ENCODE measurements at regions not wholly inside any gene's neighbourhood (a gene's known extent, or its start where the extent isn't known, plus 50 kb on each side); places are given as distances from the start of the nearest gene placed in this dataset.

- Histone ChIP-seq H3K79me2 (ENCODE audit: control insufficient read depth, insufficient read depth, low read length) (no peaks in the 10 kb centered on the region), H3K4me1 (ENCODE audit: control insufficient read depth, extremely low read depth, insufficient read depth, low read length) (peaks cover 11% of the 10 kb centered on the region), H4K20me1 (replicated peaks; ENCODE audit: control insufficient read depth, extremely low read depth, insufficient read depth, low read length) (no peaks in the 10 kb centered on the region), H3K4me3 (replicated peaks in 1 of 3; ENCODE audit: insufficient read depth in 1 of 3, low read depth in 1 of 3, low read length in 3 of 3) (no peak overlapping the region), H3K9ac (replicated peaks; ENCODE audit: extremely low read depth, insufficient read depth, low read length) (no peak overlapping the region), H3K27me3 (ENCODE audit: control insufficient read depth in 2 of 2, insufficient read depth in 2 of 2, low read length in 2 of 2) (no peaks in the 10 kb centered on the region), H2AFZ (ENCODE audit: low read depth, low read length) (no peak overlapping the region), H3K9me1 (replicated peaks; ENCODE audit: control insufficient read depth, extremely low read depth, insufficient read depth, low read length) (no peaks in the 10 kb centered on the region), H3K27ac (ENCODE audit: insufficient read depth, low read depth, low read length) (no peak overlapping the region), H3K36me3 (ENCODE audit: control insufficient read depth in 2 of 2, extremely low read depth in 1 of 2, insufficient read depth in 2 of 2, low read length in 2 of 2) (no peaks in the 10 kb centered on the region), H3K4me2 (ENCODE audit: insufficient read depth, low read length) (no peak overlapping the region), H3K9me3 (replicated peaks; ENCODE audit: control insufficient read depth, insufficient read depth, low read length) (no peaks in the 10 kb centered on the region)
- no TSS peak for BruUV-seq (replicated peaks)
- no peak for FAIRE-seq
- no peak for DNase-seq (ENCODE audit: low read depth, low spot score)
- ChIA-PET CTCF (no interaction called here), POLR2A (no interaction called here)
- intact Hi-C loops (cut with micrococcal nuclease) = no loop called here
- dilution Hi-C loops (cut with MboI; ENCODE audit: extremely low pct_ligation_motif_present, low sequenced_read_pairs) = no loop called here
- TF ChIP-seq POLR2AphosphoS5 (IDR thresholded peaks at IDR 0.05; ENCODE audit: insufficient read depth, low read depth, low read length) = no peak
Measured at GRCh38 chr4:96708766-96709165, 868.9 kb downstream of the PDHA2 start.

- no peak for FAIRE-seq
Measured at GRCh38 chr4:96713271-96713850, 873.5 kb downstream of the PDHA2 start.

More at GRCh38 chr4:96713271-96713850, 873.5 kb downstream of the PDHA2 start:
- POLR2A ChIA-PET = no interaction called here
- TF ChIP-seq EZH2 (IDR thresholded peaks at IDR 0.05; ENCODE audit: borderline replicate concordance, low read depth, low read length, severe bottlenecking) (no peak), POLR2A (IDR thresholded peaks at IDR 0.05; ENCODE audit: low read depth, low read length) (no peak), JUN (IDR thresholded peaks at IDR 0.05; ENCODE audit: borderline replicate concordance, insufficient read depth, insufficient read length, low read depth) (no peak), MAX (IDR thresholded peaks at IDR 0.05; ENCODE audit: insufficient read depth, insufficient read length) (no peak), MYC (IDR thresholded peaks at IDR 0.05; ENCODE audit: low read depth, low read length) (no peak), FOS (IDR thresholded peaks at IDR 0.05; ENCODE audit: borderline replicate concordance, insufficient read depth, low read length) (no peak), POLR2AphosphoS5 (IDR thresholded peaks at IDR 0.05; ENCODE audit: insufficient read depth, low read depth, low read length) (no peak), GATA2 (IDR thresholded peaks at IDR 0.05; ENCODE audit: insufficient read depth, insufficient read length, low read depth, low read length) (no peak), CTCF (IDR thresholded peaks at IDR 0.05; ENCODE audit: extremely low read depth in 1 of 2, insufficient read depth in 1 of 2, low read depth in 1 of 2, low read length in 2 of 2) (no peak)
- Histone ChIP-seq H3K9ac (replicated peaks; ENCODE audit: extremely low read depth, insufficient read depth, low read length) (no peak overlapping the region), H3K4me3 (replicated peaks in 1 of 3; ENCODE audit: insufficient read depth in 1 of 3, low read depth in 1 of 3, low read length in 3 of 3) (no peak overlapping the region), H3K27ac (ENCODE audit: insufficient read depth, low read depth, low read length) (no peak overlapping the region), H4K20me1 (replicated peaks; ENCODE audit: control insufficient read depth, extremely low read depth, insufficient read depth, low read length) (no peaks in the 10 kb centered on the region), H3K4me1 (ENCODE audit: control insufficient read depth, extremely low read depth, insufficient read depth, low read length) (peaks cover 11% of the 10 kb centered on the region), H2AFZ (ENCODE audit: low read depth, low read length) (no peak overlapping the region), H3K27me3 (ENCODE audit: control insufficient read depth in 2 of 2, insufficient read depth in 2 of 2, low read length in 2 of 2) (no peaks in the 10 kb centered on the region), H3K9me1 (replicated peaks; ENCODE audit: control insufficient read depth, extremely low read depth, insufficient read depth, low read length) (no peaks in the 10 kb centered on the region), H3K36me3 (ENCODE audit: control insufficient read depth in 2 of 2, extremely low read depth in 1 of 2, insufficient read depth in 2 of 2, low read length in 2 of 2) (no peaks in the 10 kb centered on the region), H3K4me2 (ENCODE audit: insufficient read depth, low read length) (peak overlapping the region; percentile 17), H3K79me2 (ENCODE audit: control insufficient read depth, insufficient read depth, low read length) (no peaks in the 10 kb centered on the region), H3K9me3 (replicated peaks; ENCODE audit: control insufficient read depth, insufficient read depth, low read length) (no peaks in the 10 kb centered on the region)
- CTCF ChIA-PET = interaction anchor here (0.8 kb wide), 1 partner anchor 12 kb away, joined by 3 read pairs; no protein-coding TSS in a partner anchor
- BruUV-seq (replicated peaks) = no TSS peak
- intact Hi-C loops (cut with micrococcal nuclease) (no loop called here), dilution Hi-C loops (cut with MboI; ENCODE audit: extremely low pct_ligation_motif_present, low sequenced_read_pairs) (no loop called here)
- DNase-seq (ENCODE audit: low read depth, low spot score) = peak; percentile 50
